ENCODE measurements at regions not wholly inside any gene's neighbourhood (a gene's known extent, or its start where the extent isn't known, plus 50 kb on each side); places are given as distances from the start of the nearest gene placed in this dataset.

DNA sequence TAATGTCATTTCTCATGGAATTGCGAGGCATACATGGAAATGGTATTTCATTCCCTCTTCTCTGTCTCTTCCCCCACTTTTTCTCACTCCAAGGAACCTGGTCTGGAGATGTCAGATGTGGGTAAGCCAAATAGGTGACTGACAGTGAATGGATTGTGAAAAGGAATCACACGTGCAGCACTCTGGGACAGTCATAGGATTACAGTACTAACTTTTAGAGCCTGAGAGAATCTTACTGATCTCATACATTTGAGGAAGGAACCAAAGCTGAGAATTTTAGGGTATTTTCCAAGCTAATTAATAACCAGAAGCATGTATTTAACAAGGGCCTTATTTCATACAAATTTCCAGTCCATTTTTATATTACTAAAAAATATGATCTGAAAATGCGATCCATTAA, 58.1 kb upstream of the ERBB4 start:
- TF ChIP-seq, protein P1, sequence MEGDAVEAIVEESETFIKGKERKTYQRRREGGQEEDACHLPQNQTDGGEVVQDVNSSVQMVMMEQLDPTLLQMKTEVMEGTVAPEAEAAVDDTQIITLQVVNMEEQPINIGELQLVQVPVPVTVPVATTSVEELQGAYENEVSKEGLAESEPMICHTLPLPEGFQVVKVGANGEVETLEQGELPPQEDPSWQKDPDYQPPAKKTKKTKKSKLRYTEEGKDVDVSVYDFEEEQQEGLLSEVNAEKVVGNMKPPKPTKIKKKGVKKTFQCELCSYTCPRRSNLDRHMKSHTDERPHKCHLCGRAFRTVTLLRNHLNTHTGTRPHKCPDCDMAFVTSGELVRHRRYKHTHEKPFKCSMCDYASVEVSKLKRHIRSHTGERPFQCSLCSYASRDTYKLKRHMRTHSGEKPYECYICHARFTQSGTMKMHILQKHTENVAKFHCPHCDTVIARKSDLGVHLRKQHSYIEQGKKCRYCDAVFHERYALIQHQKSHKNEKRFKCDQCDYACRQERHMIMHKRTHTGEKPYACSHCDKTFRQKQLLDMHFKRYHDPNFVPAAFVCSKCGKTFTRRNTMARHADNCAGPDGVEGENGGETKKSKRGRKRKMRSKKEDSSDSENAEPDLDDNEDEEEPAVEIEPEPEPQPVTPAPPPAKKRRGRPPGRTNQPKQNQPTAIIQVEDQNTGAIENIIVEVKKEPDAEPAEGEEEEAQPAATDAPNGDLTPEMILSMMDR (IDR thresholded peaks at IDR 0.05; ENCODE audit: low read depth, low read length) = no peak
- H3K4me3 ChIP-seq (ENCODE audit: low read depth, low read length) = no peak overlapping the region

GRCh38 chr2:212596276-212596675, 57.7 kb upstream of the ERBB4 start:
- no peak overlapping the region for H3K4me3 ChIP-seq (ENCODE audit: low read depth, low read length)
- TF ChIP-seq, protein P1 (IDR thresholded peaks at IDR 0.05; ENCODE audit: low read depth, low read length) = no peak

DNA sequence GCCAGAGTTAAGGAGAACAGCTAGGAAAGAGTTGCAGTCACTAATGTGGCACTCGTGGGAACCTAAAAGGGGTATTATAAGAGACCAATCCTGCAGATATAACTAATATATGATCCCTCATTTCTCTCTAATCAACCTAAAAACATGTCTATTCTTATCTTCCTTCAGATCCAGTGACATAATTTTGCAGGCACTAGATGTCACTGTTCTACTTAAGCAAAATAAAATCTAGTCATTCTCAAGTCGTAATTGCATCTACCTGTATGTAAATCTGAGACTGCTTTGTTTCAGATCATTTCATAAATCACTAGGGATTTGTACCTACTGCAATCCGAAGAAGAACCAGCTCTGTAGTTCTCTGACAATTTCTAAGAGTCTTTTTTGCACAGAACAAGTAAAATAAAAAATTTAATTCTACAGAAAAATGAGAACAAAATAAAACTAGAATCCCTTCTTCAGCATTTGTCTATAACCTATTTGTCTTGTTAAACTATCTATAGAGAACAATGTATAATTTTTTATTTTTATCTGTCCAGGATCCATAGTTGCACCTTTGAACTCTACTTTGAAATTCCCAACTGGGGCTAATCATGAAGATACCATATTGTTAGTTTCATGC, 56.5 kb upstream of the ERBB4 start:
- TF ChIP-seq, protein P1 (IDR thresholded peaks at IDR 0.05; ENCODE audit: low read depth, low read length) = no peak
- no peak overlapping the region for H3K4me3 ChIP-seq (ENCODE audit: low read depth, low read length)

DNA sequence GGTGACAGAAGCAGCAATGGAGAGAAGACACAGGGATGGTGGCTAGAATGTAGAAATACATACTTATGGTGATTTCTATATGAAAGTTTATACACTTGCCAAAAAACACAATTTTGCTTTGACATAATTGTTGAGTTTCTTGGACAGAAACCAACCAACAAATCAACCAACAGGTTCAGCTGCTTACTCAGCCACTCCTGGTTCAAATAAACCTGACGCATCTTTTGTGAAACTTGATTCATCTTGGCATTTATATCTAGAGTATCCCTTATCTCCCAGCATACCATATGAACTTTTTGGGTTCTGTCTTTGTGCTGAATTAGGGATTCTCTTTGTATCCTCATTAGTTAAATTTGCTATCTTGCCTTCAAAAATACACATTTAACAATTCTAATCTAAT, 54.1 kb upstream of the ERBB4 start:
- TF ChIP-seq, protein P1 (IDR thresholded peaks at IDR 0.05; ENCODE audit: low read depth, low read length) = no peak

More for the DNA sequence above, 54.1 kb upstream of the ERBB4 start:
- H3K4me3 ChIP-seq (ENCODE audit: low read depth, low read length) = no peak overlapping the region

All from WI38 (cell line).